IMR-90 (cell line): ENCODE measurements at regions not wholly inside any gene's neighbourhood (a gene's known extent, or its start where the extent isn't known, plus 50 kb on each side); places are given as distances from the start of the nearest gene placed in this dataset.
A peak's percentile ranks its signal among the peaks of the same experiment; 100 is the strongest.

Experiments used
- ATAC-seq: fragments of 200-7000 bp; cut with Tn5 transposase; 2 replicates; pipeline ENCODE4 v1.9.1; 2020; ENCODE audit warnings: low read depth, mild to moderate bottlenecking, moderate library complexity
- BruUV-seq: library from RNA; stranded (reverse); fragments of 400-500 nt; replicated peaks from 2 replicates; lab custom pipeline; 2021; lab: Mats Ljungman, UMichigan
- CTCF ChIA-PET: fragments of 300-600 bp; formaldehyde crosslinking; extraction: SDS; loops from one replicate; lab custom pipeline; 2021; ENCODE audit warnings: antibody characterized with exemption; lab: Yijun Ruan, JAX
- POLR2A ChIA-PET: fragments of 300-600 bp; sonication (Branson Sonifier 250); formaldehyde crosslinking; loops from one replicate; lab custom pipeline; 2022; ENCODE audit warnings: antibody characterized with exemption; ENCODE audit not compliant: unreplicated experiment; lab: Charles Lee
- DNase-seq: peaks from one replicate; pipeline ENCODE4 v3.0.0; 2013
- H2AFZ ChIP-seq: replicated peaks from 2 replicates; pipeline ENCODE3; 2013; ENCODE audit warnings: low read length, mild to moderate bottlenecking; ENCODE audit not compliant: poor library complexity
- H2AK5ac ChIP-seq: 2 replicates; pipeline ENCODE4 v1.6.1; 2013; ENCODE audit warnings: low read depth, low read length, inconsistent platforms
- H2AK9ac ChIP-seq: replicated peaks from 2 replicates; pipeline ENCODE3; 2013; ENCODE audit warnings: mild to moderate bottlenecking, low read depth, low read length, moderate library complexity; ENCODE audit not compliant: poor library complexity
- H2BK120ac ChIP-seq: 2 replicates; pipeline ENCODE4 v1.6.1; 2013; ENCODE audit warnings: low read depth, low read length, inconsistent platforms
- H2BK15ac ChIP-seq: 3 replicates; pipeline ENCODE4 v1.6.1; 2013; ENCODE audit warnings: low read depth, low read length, inconsistent platforms
- H2BK20ac ChIP-seq: 2 replicates; pipeline ENCODE4 v1.6.1; 2013; ENCODE audit warnings: low read depth, mild to moderate bottlenecking, inconsistent platforms, low read length, moderate library complexity
- H2BK5ac ChIP-seq: 2 replicates; pipeline ENCODE4 v1.6.1; 2013; ENCODE audit warnings: mild to moderate bottlenecking, low read depth, low read length, inconsistent platforms; ENCODE audit not compliant: poor library complexity, severe bottlenecking
- H3K14ac ChIP-seq: replicated peaks from 2 replicates; pipeline ENCODE4 v1.6.1; 2013; ENCODE audit warnings: low read depth, low read length, inconsistent platforms
- H3K18ac ChIP-seq: 2 replicates; pipeline ENCODE4 v1.6.1; 2013; ENCODE audit warnings: low read depth, low read length, control low read depth
- H3K23ac ChIP-seq: 2 replicates; pipeline ENCODE4 v1.6.1; 2013; ENCODE audit warnings: low read depth, low read length, inconsistent platforms
- H3K27ac ChIP-seq: 2 replicates; pipeline ENCODE4 v1.5.1; 2013; ENCODE audit warnings: mild to moderate bottlenecking, control low read depth, low read length; ENCODE audit not compliant: insufficient read depth
- H3K27me3 ChIP-seq: 2 replicates; pipeline ENCODE4 v1.6.1; 2013; ENCODE audit warnings: low read length; ENCODE audit not compliant: control insufficient read depth, insufficient read depth
- H3K36me3 ChIP-seq: 2 replicates; pipeline ENCODE4 v1.6.1; 2013; ENCODE audit warnings: low read length, mixed read lengths; ENCODE audit not compliant: control insufficient read depth, insufficient read depth
- H3K4ac ChIP-seq: 2 replicates; pipeline ENCODE4 v1.6.1; 2013; ENCODE audit warnings: low read depth, low read length, inconsistent platforms
- H3K4me1 ChIP-seq: 2 replicates; pipeline ENCODE4 v1.6.1; 2013; ENCODE audit warnings: low read length, mixed read lengths; ENCODE audit not compliant: control insufficient read depth, insufficient read depth
- H3K4me2 ChIP-seq: 2 replicates; pipeline ENCODE4 v1.6.1; 2013; ENCODE audit warnings: low read depth, mild to moderate bottlenecking, control low read depth, low read length, moderate library complexity
- H3K4me3 ChIP-seq: 2 replicates; pipeline ENCODE4 v1.5.1; 2013; ENCODE audit warnings: low read depth, mild to moderate bottlenecking, control low read depth, low read length, moderate library complexity; ENCODE audit not compliant: insufficient read depth
- H3K56ac ChIP-seq: 2 replicates; pipeline ENCODE4 v1.6.1; 2013; ENCODE audit warnings: low read length, inconsistent platforms; ENCODE audit not compliant: insufficient read depth; ENCODE audit errors: extremely low read depth
- H3K79me1 ChIP-seq, 2 experiments: 2 replicates each; pipeline ENCODE4 v1.6.1; 2013; ENCODE audit warnings: low read length in 2 of 2, inconsistent platforms in 1 of 2, low read depth in 1 of 2
- H3K9ac ChIP-seq: 2 replicates; pipeline ENCODE4 v1.6.1; 2013; ENCODE audit warnings: low read depth, low read length, control low read depth
- H3K9me1 ChIP-seq: 2 replicates; pipeline ENCODE4 v1.6.1; 2013; ENCODE audit warnings: low read length, inconsistent platforms; ENCODE audit not compliant: insufficient read depth
- H3K9me3 ChIP-seq: 2 replicates; pipeline ENCODE4 v1.6.1; 2013; ENCODE audit warnings: low read length; ENCODE audit not compliant: control insufficient read depth, insufficient read depth
- H4K20me1 ChIP-seq: 2 replicates; pipeline ENCODE4 v1.6.1; 2013; ENCODE audit warnings: low read length, inconsistent platforms; ENCODE audit not compliant: insufficient read depth
- H4K5ac ChIP-seq: 2 replicates; pipeline ENCODE4 v1.6.1; 2013; ENCODE audit warnings: mild to moderate bottlenecking, low read depth, low read length, control low read depth
- H4K8ac ChIP-seq, 2 experiments: 2 replicates each; pipeline ENCODE4 v1.6.1; 2013; ENCODE audit warnings: low read depth in 2 of 2, low read length in 2 of 2, control low read depth in 1 of 2, inconsistent platforms in 1 of 2
- H4K91ac ChIP-seq: 2 replicates; pipeline ENCODE4 v1.6.1; 2013; ENCODE audit warnings: low read depth, low read length, inconsistent platforms; ENCODE audit not compliant: insufficient read depth
- BHLHE40 ChIP-seq: fragments of 150-350 bp; IDR thresholded peaks from 2 replicates; pipeline ENCODE4 v1.6.1; 2016; ENCODE audit warnings: mild to moderate bottlenecking, low read depth, low read length
- CHD1 ChIP-seq: IDR thresholded peaks from 2 replicates; pipeline ENCODE4 v1.6.1; 2012; ENCODE audit warnings: low read depth, low read length, improper control_type of control experiment
- ELK1 ChIP-seq: fragments of 150-350 bp; IDR thresholded peaks from 2 replicates; pipeline ENCODE4 v1.6.1; 2016; ENCODE audit warnings: low read depth, mild to moderate bottlenecking, low read length, moderate library complexity, borderline replicate concordance
- FOS ChIP-seq: fragments of 150-350 bp; IDR thresholded peaks from 2 replicates; pipeline ENCODE4 v1.6.1; 2016; ENCODE audit warnings: low read depth, low read length
- MAFK ChIP-seq: IDR thresholded peaks from 2 replicates; pipeline ENCODE4 v1.6.1; 2012; ENCODE audit warnings: low read depth, low read length, improper control_type of control experiment
- MAZ ChIP-seq: IDR thresholded peaks from 2 replicates; pipeline ENCODE4 v1.6.1; 2012; ENCODE audit warnings: low read depth, mild to moderate bottlenecking, low read length, improper control_type of control experiment, moderate library complexity, borderline replicate concordance
- MXI1 ChIP-seq: IDR thresholded peaks from 2 replicates; pipeline ENCODE4 v1.6.1; 2012; ENCODE audit warnings: low read depth, mild to moderate bottlenecking, low read length, moderate library complexity, borderline replicate concordance
- POLR2A ChIP-seq: IDR thresholded peaks from 2 replicates; pipeline ENCODE4 v1.6.1; 2012; ENCODE audit warnings: mild to moderate bottlenecking, low read depth, low read length
- RCOR1 ChIP-seq: IDR thresholded peaks from 2 replicates; pipeline ENCODE4 v1.6.1; 2012; ENCODE audit warnings: mild to moderate bottlenecking, low read length, improper control_type of control experiment; ENCODE audit not compliant: insufficient replicate concordance
- RFX5 ChIP-seq: IDR thresholded peaks from 2 replicates; pipeline ENCODE4 v1.8.0; 2012; ENCODE audit warnings: low read depth, mild to moderate bottlenecking, low read length, moderate library complexity
- SMC3 ChIP-seq: fragments of 150-350 bp; IDR thresholded peaks from 2 replicates; pipeline ENCODE4 v1.6.1; 2016; ENCODE audit warnings: low read depth, mild to moderate bottlenecking, antibody characterized with exemption, low read length, moderate library complexity
- WGBS, 2 experiments: methylation state at CpG; one replicate each; pipeline versions ENCODE4 v1.1.5 to v1.1.7; 2013; ENCODE audit warnings: missing lambda C conversion rate in 2 of 2; ENCODE audit not compliant: insufficient read length in 1 of 2; ENCODE audit errors: extremely low coverage in 2 of 2; 5-methylcytosine and 5-hydroxymethylcytosine counted together
- dilution Hi-C: fragments of 300-500 bp; cut with HindIII; formaldehyde crosslinking; loops from one replicate; pipeline ENCODE4 v1.14.3; 2018; ENCODE audit warnings: low sequenced_read_pairs; ENCODE audit not compliant: unreplicated experiment
- in situ Hi-C: fragments of 300-500 bp; cut with MboI; formaldehyde crosslinking; loops from 3 replicates; pipeline ENCODE4 v1.14.3; 2019; ENCODE audit warnings: low sequenced_read_pairs, inconsistent platforms, mixed read lengths
- intact Hi-C: fragments of 100-400 bp; cut with micrococcal nuclease; formaldehyde crosslinking; loops from 2 replicates; pipeline ENCODE4 v1.10.0; 2022

- 71% methylated on average over 18 of the region's 38 CpGs; no CpG with 5 or more reads in 1 of the 2 experiments for WGBS, 2 experiments
- peaks cover 16% of the 10 kb centered on the region for H3K27me3 ChIP-seq
- H3K36me3 ChIP-seq, result no peaks in the 10 kb centered on the region
- H2BK15ac ChIP-seq, result no peak overlapping the region
- H3K4ac ChIP-seq, result no peak overlapping the region
- peaks cover 14% of the 10 kb centered on the region; the same call in 1 of the 2 replicates for H3K4me1 ChIP-seq
- dilution Hi-C loops (no loop called here), intact Hi-C loops (no loop called here), in situ Hi-C loops (no loop called here)
- TF ChIP-seq FOS (no peak), MAZ (no peak), ELK1 (no peak), RCOR1 (no peak), BHLHE40 (no peak), MXI1 (no peak), MAFK (no peak), RFX5 (no peak), CHD1 (no peak), POLR2A (no peak), SMC3 (no peak)
- no peaks in the 10 kb centered on the region for H4K20me1 ChIP-seq
- no peak overlapping the region; the same call in 1 of the 2 replicates for H2AK5ac ChIP-seq
- DNase-seq (no peak), ATAC-seq (no peak)
- H3K79me1 ChIP-seq, result no peaks in the 10 kb centered on the region
- H3K9ac ChIP-seq, result no peak overlapping the region
- ChIA-PET CTCF (no interaction called here), POLR2A (no interaction called here)
- H3K4me2 ChIP-seq, result no peak overlapping the region
- peak overlapping the region; percentile 49 for H2BK5ac ChIP-seq
- no peak overlapping the region for H3K18ac ChIP-seq
- no peak overlapping the region for H3K4me3 ChIP-seq
- peak overlapping the region; percentile 6 for H2AFZ ChIP-seq
- no peak overlapping the region for H3K23ac ChIP-seq
- peaks cover 15% of the 10 kb centered on the region for H3K9me3 ChIP-seq
- no peak overlapping the region for H4K91ac ChIP-seq
- H4K8ac ChIP-seq, result no peak overlapping the region
- no peak overlapping the region for H2BK120ac ChIP-seq
- H2AK9ac ChIP-seq, result no peak overlapping the region
- peaks cover 11% of the 10 kb centered on the region for H3K9me1 ChIP-seq
- no peak overlapping the region for H3K14ac ChIP-seq
- no peak overlapping the region for H3K56ac ChIP-seq
- no peak overlapping the region for H4K5ac ChIP-seq
- H2BK20ac ChIP-seq, result no peak overlapping the region
- H3K27ac ChIP-seq, result no peak overlapping the region
- BruUV-seq, result no TSS peak
These were observed 191.7 kb downstream of the C16orf95 start for GRCh38 chr16:87125206-87126155.
